ENCODE measurements at regions not wholly inside any gene's neighbourhood (a gene's known extent, or its start where the extent isn't known, plus 50 kb on each side); places are given as distances from the start of the nearest gene placed in this dataset.

DNA sequence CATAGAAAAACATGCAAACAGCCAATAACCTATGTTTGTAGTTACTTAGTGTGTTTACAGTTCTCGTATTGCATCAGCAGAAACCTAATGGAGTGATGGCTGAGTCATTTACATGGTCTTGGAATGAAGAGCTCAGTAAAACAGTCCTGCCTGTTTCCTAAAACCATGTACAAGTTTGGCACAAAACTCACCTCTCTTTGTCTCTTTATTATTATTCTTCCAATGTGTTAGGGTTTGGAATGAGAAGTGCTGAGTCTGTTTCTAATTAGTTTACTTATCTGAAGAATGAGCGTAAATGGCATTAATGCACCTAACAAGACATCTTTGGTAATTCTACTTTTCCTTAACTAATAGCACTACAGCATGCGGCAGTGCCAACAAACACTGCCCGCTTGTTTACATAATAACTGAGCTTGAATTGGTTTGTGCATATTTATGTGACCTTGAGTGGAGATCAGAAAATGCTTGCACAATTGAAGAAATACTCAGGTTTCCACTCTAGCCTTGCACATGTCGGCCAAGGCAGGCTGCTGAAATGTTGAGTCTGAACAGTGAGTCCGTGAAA lies 385.4 kb upstream of the SEMA6D start:
- DNase-seq (ENCODE audit: low spot score), result no peak

DNA sequence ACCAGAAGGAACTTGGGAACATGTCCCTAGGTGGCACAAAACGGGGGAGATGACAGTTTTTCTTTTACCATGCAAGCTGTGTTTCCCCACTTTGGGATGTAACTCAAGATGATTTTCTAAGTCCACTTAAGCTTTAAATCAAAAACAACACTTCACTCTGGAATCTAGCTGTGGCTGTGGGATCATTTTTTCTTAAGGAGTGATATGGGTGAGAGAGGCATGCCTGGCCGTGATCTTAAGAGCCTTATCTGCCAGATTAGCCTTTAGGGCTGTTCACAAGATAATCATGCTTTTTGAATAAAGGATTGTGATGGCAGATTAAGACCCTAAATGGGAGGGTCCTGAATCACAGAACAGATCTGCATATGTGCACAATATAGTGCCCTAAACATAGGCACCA lies 384.8 kb upstream of the SEMA6D start:
- DNase-seq (ENCODE audit: low spot score), result no peak

GRCh38 chr15:47333734-47334133 lies 383.6 kb upstream of the SEMA6D start:
- DNase-seq (ENCODE audit: low spot score), result no peak

DNA sequence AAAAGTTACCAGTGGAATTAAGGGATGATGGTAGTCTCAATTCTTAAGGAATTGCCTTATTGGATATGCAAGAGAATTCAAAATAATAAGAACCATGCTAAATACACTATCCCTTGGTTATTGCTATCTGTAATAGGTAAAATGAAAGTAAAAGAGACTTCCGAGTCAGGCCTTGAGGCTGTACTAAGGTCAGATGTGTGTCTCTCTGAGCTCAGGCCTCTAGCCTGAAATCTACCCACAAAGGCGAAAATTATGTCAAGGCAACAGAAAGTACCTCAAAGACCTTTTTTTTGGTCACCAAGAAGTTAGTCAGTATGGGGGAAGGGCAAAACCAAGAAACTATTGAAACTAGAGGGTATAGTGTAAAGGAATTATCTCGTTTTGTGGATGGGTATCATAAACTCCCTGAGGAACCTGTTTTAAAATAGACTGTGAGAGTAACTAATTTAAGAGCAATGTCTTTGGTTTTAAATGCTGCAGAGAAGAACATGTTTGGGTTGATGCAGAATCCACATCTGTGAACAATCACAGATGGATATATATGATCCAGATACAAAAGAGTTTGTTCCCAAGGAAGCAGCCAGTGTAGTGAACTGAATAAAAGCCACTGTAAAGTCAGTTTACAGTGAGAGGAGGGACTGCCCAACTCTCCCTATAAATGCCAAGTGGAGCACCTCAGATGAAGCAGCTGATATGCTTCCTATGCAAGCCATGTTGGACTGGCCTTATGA lies 382.3 kb upstream of the SEMA6D start:
- no peak for DNase-seq (ENCODE audit: low spot score)

DNA sequence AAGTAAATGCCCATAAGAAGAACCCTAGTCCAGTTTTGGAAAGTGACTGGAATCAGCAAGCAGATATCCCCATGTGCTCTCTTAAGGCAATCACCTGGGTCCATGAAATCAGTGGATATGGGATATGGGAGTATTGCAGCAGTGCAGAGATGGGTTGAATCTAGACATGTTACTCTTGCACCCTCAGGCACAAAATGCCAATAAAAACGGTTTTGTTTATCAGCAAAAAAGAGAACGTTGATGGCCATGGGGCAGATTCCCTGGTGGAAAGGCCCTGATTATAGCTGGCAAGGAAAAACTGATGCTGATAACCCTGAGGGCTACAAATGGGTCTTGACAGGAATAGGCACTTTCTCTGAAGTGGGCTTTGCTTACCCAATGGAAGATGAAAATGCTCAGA lies 380.2 kb upstream of the SEMA6D start:
- no peak for DNase-seq (ENCODE audit: low spot score)

DNA sequence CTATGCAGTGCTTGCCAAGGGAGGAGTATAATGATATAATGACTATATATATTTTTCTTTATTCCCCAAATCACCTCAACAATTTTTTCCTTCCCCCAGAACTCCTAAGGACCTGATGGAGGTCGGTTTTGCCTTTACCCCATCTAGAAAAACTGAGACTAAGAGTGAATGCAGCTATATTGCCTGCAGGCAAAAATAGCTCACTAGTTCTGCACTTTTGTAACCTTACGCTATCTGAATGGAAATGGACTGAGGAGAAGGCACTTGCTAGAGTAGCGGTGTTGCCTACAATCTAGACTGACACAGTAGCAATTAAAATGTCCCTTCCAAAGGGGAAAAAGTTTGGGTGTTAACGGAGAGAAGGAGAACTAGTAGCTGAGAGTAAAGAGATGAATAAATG lies 379.5 kb upstream of the SEMA6D start:
- DNase-seq (ENCODE audit: low spot score), result no peak

DNA sequence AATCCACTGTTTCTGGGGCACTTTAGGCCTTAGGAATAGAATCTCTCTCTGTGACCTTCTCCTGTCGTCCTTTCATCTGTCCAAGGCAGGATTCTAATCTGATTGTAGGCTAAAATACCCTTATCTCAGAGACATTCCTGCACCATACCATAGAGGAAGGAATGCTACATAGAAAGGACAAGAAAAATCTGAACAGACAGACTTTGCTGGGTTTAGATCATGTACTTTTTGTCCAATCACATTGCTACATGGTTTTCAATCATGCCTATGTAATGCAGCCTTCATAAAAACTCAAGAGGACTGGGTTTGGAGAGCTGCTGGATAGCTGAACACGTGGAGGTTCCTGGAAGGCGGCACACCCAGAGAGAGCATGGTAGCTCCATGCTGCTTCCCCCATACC lies 378.5 kb upstream of the SEMA6D start:
- DNase-seq (ENCODE audit: low spot score), result no peak

DNA sequence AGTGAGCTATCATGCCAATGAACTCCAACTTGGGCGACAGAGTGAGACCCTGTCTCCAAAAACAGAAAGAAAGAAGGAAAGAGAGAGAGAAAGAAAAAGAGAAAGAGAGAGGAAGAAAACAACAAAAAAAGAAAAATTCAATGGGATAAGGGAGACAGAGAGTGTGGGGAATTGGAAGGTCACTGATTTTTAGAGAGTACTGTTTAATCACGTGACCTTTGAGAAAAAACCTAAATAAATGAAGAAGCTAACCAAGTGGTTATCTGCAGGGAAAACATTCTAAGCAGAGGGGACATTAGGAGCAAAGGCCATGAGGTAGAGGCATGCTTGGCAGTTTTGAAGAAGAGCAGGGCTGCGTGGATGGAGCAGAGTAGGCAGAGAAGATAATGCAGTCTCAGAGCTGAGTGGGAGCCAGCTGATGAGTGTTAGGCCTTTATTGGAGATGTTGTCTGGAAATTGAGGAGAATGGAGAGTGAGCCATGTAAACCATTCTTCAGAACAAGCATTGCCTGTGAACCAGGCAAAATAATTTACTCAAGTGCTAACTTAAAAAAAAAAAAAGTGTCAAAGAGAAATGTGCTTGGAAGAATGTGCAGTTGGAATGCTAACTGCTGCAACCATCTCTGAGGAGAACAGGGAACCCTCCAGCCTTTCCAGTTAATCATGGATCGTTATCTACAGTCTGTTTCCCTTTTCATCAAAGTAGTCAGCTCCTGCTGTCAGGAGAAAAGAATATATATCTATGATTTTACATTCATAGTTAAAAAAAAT lies 377.3 kb upstream of the SEMA6D start:
- DNase-seq (ENCODE audit: low spot score), result no peak

DNA sequence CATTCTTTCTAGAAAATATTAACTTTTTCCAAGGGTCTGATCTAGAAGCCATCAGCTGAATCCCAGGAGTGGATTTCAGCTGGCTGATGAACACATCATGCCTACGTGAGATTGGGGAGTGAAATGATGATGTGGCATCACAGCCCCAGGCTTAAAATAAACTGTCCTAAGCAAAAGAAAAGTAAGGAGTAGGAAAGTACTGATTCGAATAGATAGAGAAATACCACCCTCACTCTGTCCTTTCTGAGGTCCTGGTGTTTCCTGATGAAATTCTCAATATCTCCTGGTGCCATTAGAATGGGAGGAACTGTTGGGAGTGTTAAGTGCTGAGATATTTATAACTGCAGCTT lies 376.8 kb upstream of the SEMA6D start:
- DNase-seq (ENCODE audit: low spot score), result no peak

DNA sequence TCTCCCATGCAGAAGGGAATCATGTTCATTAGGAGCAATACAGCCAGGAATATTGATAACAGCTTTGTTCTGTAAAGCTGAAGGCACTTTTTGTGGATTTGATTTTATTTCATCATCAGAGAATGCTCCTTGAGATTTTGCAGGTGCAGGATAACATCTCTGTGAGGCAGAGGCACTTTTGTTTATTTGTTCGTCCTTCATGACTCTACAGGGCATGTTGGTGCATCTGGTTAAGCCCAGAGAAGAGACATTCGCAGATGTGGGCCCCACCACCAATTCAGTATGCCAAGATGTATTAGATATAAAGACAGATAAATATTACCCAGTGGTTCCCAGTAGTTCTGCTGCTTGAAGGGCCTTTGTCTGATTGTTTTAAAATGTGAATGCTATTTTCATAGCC lies 368.1 kb upstream of the SEMA6D start:
- no peak for DNase-seq (ENCODE audit: low spot score)

- no peak for DNase-seq (ENCODE audit: low spot score)
Observed at GRCh38 chr15:47351501-47351900, 365.8 kb upstream of the SEMA6D start.

DNA sequence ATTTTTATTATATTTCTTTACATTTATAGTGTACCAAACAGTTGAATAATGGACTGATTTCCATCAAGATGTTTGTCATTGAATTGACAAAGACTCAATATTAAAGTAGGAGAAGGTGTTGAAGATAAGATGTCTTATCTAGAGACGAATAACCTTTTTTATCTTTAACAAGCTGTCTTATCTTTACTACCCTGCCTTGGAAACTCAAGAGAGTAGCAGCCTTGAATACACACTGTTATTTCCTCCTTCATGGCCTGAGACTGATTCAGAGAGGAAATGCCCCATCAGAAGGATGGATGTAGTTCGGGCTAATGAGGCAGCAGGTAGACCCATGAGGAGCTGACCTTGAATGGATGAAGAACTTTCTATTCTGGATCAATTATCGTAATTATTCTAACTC lies 365.1 kb upstream of the SEMA6D start:
- no peak for DNase-seq (ENCODE audit: low spot score)

DNA sequence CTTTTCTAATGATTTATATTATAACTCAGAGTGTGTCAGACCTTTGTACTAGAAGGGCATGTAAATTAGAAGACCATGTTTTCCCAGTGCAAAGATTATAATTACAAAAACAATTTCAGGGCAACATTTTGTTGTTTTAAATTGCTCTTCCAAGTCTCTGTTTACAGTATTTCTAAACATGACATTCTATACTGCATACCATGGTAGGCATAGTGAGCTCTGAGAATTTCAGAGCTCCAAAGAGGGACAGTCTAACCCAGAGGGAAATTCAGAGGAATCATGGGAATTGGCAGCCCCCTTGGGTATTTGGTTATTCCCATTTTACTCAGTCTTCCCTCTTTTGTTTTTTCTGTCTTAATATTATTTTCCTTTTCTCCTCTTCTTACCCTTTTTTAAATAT lies 361.5 kb upstream of the SEMA6D start:
- no peak for DNase-seq (ENCODE audit: low spot score)

- no peak for DNase-seq (ENCODE audit: low spot score)
Observed at GRCh38 chr15:47356297-47356696, 361.0 kb upstream of the SEMA6D start.

GRCh38 chr15:47358876-47359275 lies 358.4 kb upstream of the SEMA6D start:
- no peak for DNase-seq (ENCODE audit: low spot score)

- DNase-seq (ENCODE audit: low spot score), result no peak
Observed at GRCh38 chr15:47360305-47360704, 357.0 kb upstream of the SEMA6D start.

DNA sequence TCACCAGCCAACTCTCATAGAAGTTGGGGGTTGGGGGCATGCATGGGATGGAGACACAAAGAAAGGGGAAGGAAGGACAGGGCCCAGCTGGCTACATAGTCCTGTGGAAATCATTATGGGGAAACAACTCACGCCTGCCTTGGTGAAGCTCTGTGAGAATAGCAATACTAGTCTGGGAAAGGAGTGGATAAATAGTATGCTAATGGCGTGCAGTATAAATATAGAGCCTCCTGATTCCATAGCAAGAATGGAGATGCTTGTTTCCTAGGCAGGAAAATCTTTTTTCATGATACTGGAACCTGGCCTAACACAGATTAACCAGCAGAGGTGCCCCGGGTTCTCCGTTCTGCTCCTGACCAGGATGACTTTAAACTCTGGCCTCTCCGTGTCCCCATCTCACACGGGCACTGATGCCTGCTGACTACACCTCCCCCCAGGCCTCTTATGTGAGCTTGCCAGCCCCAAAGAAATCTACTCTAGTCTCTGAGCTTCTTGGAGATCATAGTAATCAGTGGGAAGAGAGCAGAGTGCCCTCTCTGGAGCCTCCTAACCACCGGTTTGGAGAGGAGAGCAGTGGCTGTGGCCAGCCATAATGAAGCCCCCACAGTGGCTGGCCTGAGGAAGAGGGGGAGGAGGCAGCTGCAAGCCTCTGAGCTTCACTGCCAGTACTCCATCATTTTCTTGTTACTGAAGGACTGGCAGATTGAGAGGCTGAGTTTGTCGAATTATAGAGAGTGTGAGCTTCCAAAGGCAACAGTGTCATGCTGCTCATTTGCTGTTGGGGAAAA lies 355.0 kb upstream of the SEMA6D start:
- DNase-seq (ENCODE audit: low spot score), result no peak

DNA sequence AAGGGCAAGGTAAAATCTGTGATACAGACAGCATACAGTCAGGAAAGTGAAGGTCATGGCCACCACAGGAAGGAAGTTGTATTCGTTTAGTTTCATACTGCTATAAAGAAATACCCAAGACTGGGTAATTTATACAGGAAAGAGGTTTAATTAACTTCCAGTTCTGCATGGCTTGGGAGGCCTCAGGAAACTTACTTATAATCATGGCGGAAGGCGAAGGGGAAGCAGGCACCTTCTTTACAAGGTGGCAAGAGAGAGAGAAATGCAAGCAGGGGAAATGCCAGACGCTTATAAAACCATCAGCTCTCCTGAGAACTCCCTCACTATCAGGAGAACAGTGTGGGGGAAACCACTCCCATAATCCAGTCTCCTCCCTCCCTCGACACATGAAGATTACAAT lies 353.7 kb upstream of the SEMA6D start:
- DNase-seq (ENCODE audit: low spot score), result no peak

GRCh38 chr15:47364230-47365141 lies 352.8 kb upstream of the SEMA6D start:
- DNase-seq (ENCODE audit: low spot score), result no peak

DNA sequence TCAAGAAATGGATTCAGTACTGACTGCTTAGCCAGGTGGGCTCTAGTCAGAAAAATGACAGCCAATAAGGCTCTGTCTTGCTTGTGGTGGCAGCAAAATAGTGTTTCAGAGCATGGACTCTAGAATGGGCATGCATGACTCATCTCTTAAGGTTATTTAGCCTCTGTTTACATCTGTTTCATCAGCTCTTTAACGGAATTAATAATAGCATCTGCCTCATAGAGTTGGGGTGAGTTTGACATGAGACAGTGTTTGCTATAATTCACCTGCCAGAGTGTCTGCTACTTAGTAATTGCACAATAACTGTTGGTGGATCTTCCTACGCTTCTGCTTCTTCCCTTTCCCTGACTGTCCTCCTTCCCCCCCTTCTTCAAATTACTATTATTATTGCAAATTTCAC lies 350.4 kb upstream of the SEMA6D start:
- DNase-seq (ENCODE audit: low spot score), result no peak

GRCh38 chr15:47367726-47368390 lies 349.4 kb upstream of the SEMA6D start:
- no peak for DNase-seq (ENCODE audit: low spot score)

Data from kidney capillary endothelial cell (primary cell).